Karpas-422 (cell line): ENCODE measurements at regions not wholly inside any gene's neighbourhood (a gene's known extent, or its start where the extent isn't known, plus 50 kb on each side); places are given as distances from the start of the nearest gene placed in this dataset.
A peak's percentile ranks its signal among the peaks of the same experiment; 100 is the strongest.
"Not testable (repeated sequence)": the region's sequence is repeated elsewhere in the genome, so short reads cannot be mapped to it uniquely, and the experiment has no call there.

Experiments
- DNase-seq: peaks from one replicate; pipeline ENCODE4 v3.0.0-alpha.2; 2015
- H2AFZ ChIP-seq: fragments of 200-600 bp; sonication (generic); 2 replicates; pipeline ENCODE4 v1.6.1; 2014; ENCODE audit warnings: antibody characterized with exemption, low read length, mixed read lengths
- H3K27ac ChIP-seq: fragments of 200-600 bp; sonication (generic); 2 replicates; pipeline ENCODE4 v1.5.1; 2014; ENCODE audit warnings: mild to moderate bottlenecking, low read length, moderate library complexity
- H3K27me3 ChIP-seq: fragments of 200-600 bp; sonication (generic); 2 replicates; pipeline ENCODE4 v1.6.1; 2014; ENCODE audit warnings: low read length, mixed read lengths
- H3K36me3 ChIP-seq: fragments of 200-600 bp; sonication (generic); 2 replicates; pipeline ENCODE4 v1.6.1; 2014; ENCODE audit warnings: low read length, mixed read lengths; ENCODE audit not compliant: insufficient read depth
- H3K4me1 ChIP-seq: fragments of 200-600 bp; sonication (generic); 2 replicates; pipeline ENCODE4 v1.6.1; 2014; ENCODE audit warnings: mild to moderate bottlenecking, low read length, mixed read lengths
- H3K4me2 ChIP-seq: fragments of 200-600 bp; sonication (generic); 2 replicates; pipeline ENCODE4 v1.6.1; 2014; ENCODE audit warnings: low read length, low read depth, mild to moderate bottlenecking; ENCODE audit not compliant: poor library complexity, severe bottlenecking
- H3K4me3 ChIP-seq: fragments of 200-600 bp; sonication (generic); 2 replicates; pipeline ENCODE4 v1.5.1; 2014; ENCODE audit warnings: mild to moderate bottlenecking, antibody characterized with exemption, low read length, mixed read lengths
- H3K79me2 ChIP-seq: fragments of 200-600 bp; sonication (generic); 2 replicates; pipeline ENCODE4 v1.6.1; 2014; ENCODE audit warnings: mild to moderate bottlenecking, low read length, mixed read lengths
- H3K9ac ChIP-seq: fragments of 200-600 bp; sonication (generic); 2 replicates; pipeline ENCODE4 v1.6.0; 2014; ENCODE audit warnings: low read length
- H3K9me2 ChIP-seq: fragments of 200-600 bp; sonication (generic), shearing (Covaris generic); replicated peaks from 2 replicates; pipeline ENCODE4 v1.6.0; 2014; ENCODE audit warnings: mild to moderate bottlenecking, low read length, moderate library complexity; ENCODE audit not compliant: insufficient read depth
- H3K9me3 ChIP-seq: fragments of 300-700, 200-600 bp; sonication (generic); 2 replicates; pipeline ENCODE4 v1.6.1; 2014; ENCODE audit warnings: low read length, mixed read lengths
- H4K20me1 ChIP-seq: fragments of 200-600 bp; sonication (generic); 2 replicates; pipeline ENCODE4 v1.6.1; 2014; ENCODE audit warnings: mild to moderate bottlenecking, antibody characterized with exemption, low read length, low read depth; ENCODE audit not compliant: insufficient read depth

- Histone ChIP-seq H3K4me2 (no peak overlapping the region), H3K9ac (no peak overlapping the region), H3K9me2 (no peaks in the 10 kb centered on the region)
These were observed 60.0 kb upstream of the FOXE1 start for GRCh38 chr9:97793067-97793466.

GRCh38 chr9:97794666-97795065 lies 58.4 kb upstream of the FOXE1 start:
- Histone ChIP-seq H3K9me2 (no peaks in the 10 kb centered on the region), H2AFZ (no peak overlapping the region), H3K27me3 (no peaks in the 10 kb centered on the region), H3K9me3 (no peaks in the 10 kb centered on the region), H3K4me2 (no peak overlapping the region), H3K79me2 (no peaks in the 10 kb centered on the region), H3K9ac (no peak overlapping the region), H3K27ac (no peak overlapping the region), H3K4me1 (no peaks in the 10 kb centered on the region), H4K20me1 (no peaks in the 10 kb centered on the region), H3K4me3 (no peak overlapping the region), H3K36me3 (no peaks in the 10 kb centered on the region)
- DNase-seq, result no peak

More at GRCh38 chr9:97793067-97793466, 60.0 kb upstream of the FOXE1 start:
- H4K20me1 ChIP-seq, result no peaks in the 10 kb centered on the region
- no peaks in the 10 kb centered on the region for H3K4me1 ChIP-seq
- H3K9me3 ChIP-seq, result no peaks in the 10 kb centered on the region
- H3K4me3 ChIP-seq, result no peak overlapping the region
- no peak overlapping the region for H2AFZ ChIP-seq
- H3K27ac ChIP-seq, result no peak overlapping the region
- DNase-seq, result no peak
- no peaks in the 10 kb centered on the region for H3K27me3 ChIP-seq
- H3K79me2 ChIP-seq, result no peaks in the 10 kb centered on the region
- H3K36me3 ChIP-seq, result no peaks in the 10 kb centered on the region

- not testable (repeated sequence) for H4K20me1 ChIP-seq, H3K27ac ChIP-seq, H3K4me3 ChIP-seq
These were observed 56.9 kb upstream of the FOXE1 start for GRCh38 chr9:97796176-97796575.

GRCh38 chr9:97801180-97801579 lies 51.8 kb upstream of the FOXE1 start:
- Histone ChIP-seq H3K27me3 (no peaks in the 10 kb centered on the region), H3K27ac (no peak overlapping the region), H3K9me3 (no peaks in the 10 kb centered on the region), H3K9me2 (no peaks in the 10 kb centered on the region), H3K4me2 (no peak overlapping the region), H3K36me3 (no peaks in the 10 kb centered on the region), H3K9ac (no peak overlapping the region), H3K4me3 (no peak overlapping the region), H3K79me2 (no peaks in the 10 kb centered on the region), H3K4me1 (peaks cover 11% of the 10 kb centered on the region), H2AFZ (no peak overlapping the region), H4K20me1 (no peaks in the 10 kb centered on the region)
- no peak for DNase-seq

More at GRCh38 chr9:97796176-97796575, 56.9 kb upstream of the FOXE1 start:
- H2AFZ ChIP-seq, DNase-seq, H3K9me3 ChIP-seq, H3K79me2 ChIP-seq, H3K4me2 ChIP-seq, H3K27me3 ChIP-seq, H3K36me3 ChIP-seq, H3K9me2 ChIP-seq, H3K9ac ChIP-seq, H3K4me1 ChIP-seq: not testable (repeated sequence)

GRCh38 chr9:97802276-97802675 lies 50.8 kb upstream of the FOXE1 start:
- Histone ChIP-seq H3K9me2 (no peaks in the 10 kb centered on the region), H3K36me3 (no peaks in the 10 kb centered on the region), H3K4me3 (no peak overlapping the region), H3K79me2 (no peaks in the 10 kb centered on the region), H4K20me1 (no peaks in the 10 kb centered on the region), H3K9ac (no peak overlapping the region), H3K4me1 (peaks cover 11% of the 10 kb centered on the region), H3K27me3 (no peaks in the 10 kb centered on the region), H3K27ac (no peak overlapping the region), H3K9me3 (no peaks in the 10 kb centered on the region), H3K4me2 (no peak overlapping the region), H2AFZ (no peak overlapping the region)
- no peak for DNase-seq

- Histone ChIP-seq H3K4me3 (peak overlapping the region; percentile 65; the same call in 1 of the 2 replicates), H3K4me2 (peak overlapping the region; percentile 70), H3K9ac (peak overlapping the region; percentile 60), H3K79me2 (no peaks in the 10 kb centered on the region), H3K9me3 (no peaks in the 10 kb centered on the region), H2AFZ (peak overlapping the region; percentile 84), H4K20me1 (no peaks in the 10 kb centered on the region), H3K27me3 (no peaks in the 10 kb centered on the region), H3K9me2 (no peaks in the 10 kb centered on the region), H3K36me3 (no peaks in the 10 kb centered on the region), H3K27ac (no peak overlapping the region), H3K4me1 (peaks cover 11% of the 10 kb centered on the region)
- DNase-seq, result peak; percentile 84
These were observed 49.6 kb upstream of the FOXE1 start for GRCh38 chr9:97803167-97804058.
